Gastrocnemius medialis (tissue), 4 donors: ENCODE measurements at regions not wholly inside any gene's neighbourhood (a gene's known extent, or its start where the extent isn't known, plus 50 kb on each side); places are given as distances from the start of the nearest gene placed in this dataset.

Source experiments
- CTCF ChIP-seq, 5 experiments: fragments of 450-650 bp in 3 of 5; fragments of 200-600 bp in 2 of 5; sonication (generic) in 2 of 5; IDR thresholded peaks in 4 of 5; conservative IDR thresholded peaks in 1 of 5; 1 replicate in 4 of 5; 2 replicates in 1 of 5; pipeline ENCODE4 v1.5.1; 2016 to 2019; ENCODE audit warnings: antibody characterized with exemption in 5 of 5, mild to moderate bottlenecking in 3 of 5, moderate library complexity in 3 of 5
- POLR2A ChIP-seq, 2 donors: fragments of 450-650 bp; IDR thresholded peaks; one replicate each; pipeline ENCODE4 v1.6.1; 2017; ENCODE audit warnings: antibody characterized with exemption in 2 of 2, mild to moderate bottlenecking in 2 of 2, moderate library complexity in 2 of 2

GRCh38 chr3:157837336-157837735 lies 268.9 kb downstream of the SHOX2 start:
- TF ChIP-seq POLR2A (IDR thresholded peaks at IDR 0.05) (no peak), CTCF (IDR thresholded peaks at IDR 0.05 in 4 of 5, conservative IDR thresholded peaks at IDR 0.05 in 1 of 5) (no peak)
